ENCODE measurements at regions not wholly inside any gene's neighbourhood (a gene's known extent, or its start where the extent isn't known, plus 50 kb on each side); places are given as distances from the start of the nearest gene placed in this dataset.
"Not testable (repeated sequence)": the region's sequence is repeated elsewhere in the genome, so short reads cannot be mapped to it uniquely, and the experiment has no call there.

DNA sequence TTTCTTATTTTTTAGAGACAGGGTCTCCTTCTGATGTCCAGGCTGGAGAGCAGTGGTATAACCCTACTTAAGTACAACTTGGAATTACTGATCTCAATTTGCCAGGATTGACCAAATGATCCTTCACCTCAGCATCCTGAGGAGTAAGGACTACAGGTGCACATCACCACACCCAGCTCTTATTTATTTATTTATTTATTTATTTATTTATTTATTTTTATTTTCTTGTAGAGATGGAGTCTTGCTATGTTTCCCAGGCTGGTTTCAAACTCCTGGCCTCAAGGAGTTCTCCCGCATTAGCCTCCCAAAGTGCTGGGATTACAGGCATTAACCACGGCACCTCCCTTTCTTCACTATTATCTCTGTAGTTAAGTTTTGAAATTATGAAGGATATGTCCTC, 117.5 kb upstream of the NEGR1 start:
- no peak for TF ChIP-seq POLR2AphosphoS5 (IDR thresholded peaks at IDR 0.05; ENCODE audit: low read depth, low read length)
- no peak for TF ChIP-seq POLR2A (IDR thresholded peaks at IDR 0.05; ENCODE audit: low read depth, low read length)
- TF ChIP-seq POU2F2 (IDR thresholded peaks at IDR 0.05; ENCODE audit: low read depth, low read length): no peak
- no peak for TF ChIP-seq SPI1 (IDR thresholded peaks at IDR 0.05; ENCODE audit: low read depth, low read length)
- TF ChIP-seq PAX5 (IDR thresholded peaks at IDR 0.05; ENCODE audit: insufficient read depth, low read length, severe bottlenecking): no peak
- TF ChIP-seq TAF1 (IDR thresholded peaks at IDR 0.05; ENCODE audit: low read depth, low read length): no peak
- FAIRE-seq (no peak), DNase-seq (ENCODE audit: insufficient read length, low spot score) (no peak)

- DNase-seq (ENCODE audit: insufficient read length, low spot score) (no peak), FAIRE-seq (no peak)
- no peak for TF ChIP-seq PAX5 (IDR thresholded peaks at IDR 0.05; ENCODE audit: insufficient read depth, low read length, severe bottlenecking)
- no peak for TF ChIP-seq TAF1 (IDR thresholded peaks at IDR 0.05; ENCODE audit: low read depth, low read length)
- no peak for TF ChIP-seq POLR2AphosphoS5 (IDR thresholded peaks at IDR 0.05; ENCODE audit: low read depth, low read length)
- TF ChIP-seq POU2F2 (IDR thresholded peaks at IDR 0.05; ENCODE audit: low read depth, low read length): no peak
- no peak for TF ChIP-seq POLR2A (IDR thresholded peaks at IDR 0.05; ENCODE audit: low read depth, low read length)
- TF ChIP-seq SPI1 (IDR thresholded peaks at IDR 0.05; ENCODE audit: low read depth, low read length): no peak
Measured at GRCh38 chr1:72397786-72398185, 115.4 kb upstream of the NEGR1 start.

DNA sequence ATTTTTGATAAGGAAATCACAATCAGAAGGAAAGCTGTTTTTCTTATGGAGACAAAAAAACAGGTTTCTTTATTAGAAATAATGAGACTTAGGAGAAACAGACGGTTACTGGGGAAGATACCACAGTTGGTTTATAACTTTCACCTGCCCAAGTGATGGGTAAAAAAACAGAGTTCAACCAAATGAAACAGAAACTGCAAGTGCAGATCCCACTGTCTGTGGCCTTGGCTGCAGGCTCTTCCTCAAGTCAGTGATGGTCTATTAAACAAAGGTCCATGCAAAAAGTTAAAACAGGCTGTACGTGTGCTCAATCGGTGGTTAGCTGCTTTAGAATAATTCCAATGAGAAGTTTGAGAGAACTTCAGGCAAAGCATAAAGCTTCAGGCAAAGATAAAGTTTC, 112.1 kb upstream of the NEGR1 start:
- DNase-seq (ENCODE audit: insufficient read length, low spot score): no peak
- no peak for TF ChIP-seq TAF1 (IDR thresholded peaks at IDR 0.05; ENCODE audit: low read depth, low read length)
- TF ChIP-seq PAX5 (IDR thresholded peaks at IDR 0.05; ENCODE audit: insufficient read depth, low read length, severe bottlenecking): no peak
- no peak for TF ChIP-seq POLR2A (IDR thresholded peaks at IDR 0.05; ENCODE audit: low read depth, low read length)
- no peak for TF ChIP-seq SPI1 (IDR thresholded peaks at IDR 0.05; ENCODE audit: low read depth, low read length)
- TF ChIP-seq POLR2AphosphoS5 (IDR thresholded peaks at IDR 0.05; ENCODE audit: low read depth, low read length): no peak
- no peak for TF ChIP-seq POU2F2 (IDR thresholded peaks at IDR 0.05; ENCODE audit: low read depth, low read length)
- FAIRE-seq: no peak

DNA sequence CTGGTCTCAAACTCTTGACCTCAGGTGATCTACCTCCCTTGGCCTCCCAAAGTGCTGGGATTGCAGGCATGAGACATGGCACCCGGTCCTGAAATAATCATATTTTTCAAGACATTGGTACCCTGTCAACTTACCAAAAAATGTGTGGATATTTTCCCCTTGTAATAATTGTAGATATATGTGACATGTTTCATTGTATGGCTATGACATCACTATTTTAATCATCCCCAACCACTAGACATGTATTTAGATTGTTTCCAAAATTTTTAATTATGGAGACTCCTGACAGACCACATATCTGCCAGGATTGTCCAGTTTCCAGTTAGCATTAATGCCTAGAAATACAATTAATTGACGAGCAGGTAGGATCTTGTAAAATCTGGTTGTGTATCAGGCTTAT, 96.7 kb upstream of the NEGR1 start:
- TF ChIP-seq POLR2AphosphoS5 (IDR thresholded peaks at IDR 0.05; ENCODE audit: low read depth, low read length) (no peak), POLR2A (IDR thresholded peaks at IDR 0.05; ENCODE audit: low read depth, low read length) (no peak), PAX5 (IDR thresholded peaks at IDR 0.05; ENCODE audit: insufficient read depth, low read length, severe bottlenecking) (no peak), POU2F2 (IDR thresholded peaks at IDR 0.05; ENCODE audit: low read depth, low read length) (no peak), TAF1 (IDR thresholded peaks at IDR 0.05; ENCODE audit: low read depth, low read length) (no peak), SPI1 (IDR thresholded peaks at IDR 0.05; ENCODE audit: low read depth, low read length) (no peak)
- no peak for FAIRE-seq
- DNase-seq (ENCODE audit: insufficient read length, low spot score): no peak

- FAIRE-seq (no peak), DNase-seq (ENCODE audit: insufficient read length, low spot score) (no peak)
- TF ChIP-seq TAF1 (IDR thresholded peaks at IDR 0.05; ENCODE audit: low read depth, low read length): no peak
- no peak for TF ChIP-seq POU2F2 (IDR thresholded peaks at IDR 0.05; ENCODE audit: low read depth, low read length)
- TF ChIP-seq SPI1 (IDR thresholded peaks at IDR 0.05; ENCODE audit: low read depth, low read length): no peak
- no peak for TF ChIP-seq POLR2AphosphoS5 (IDR thresholded peaks at IDR 0.05; ENCODE audit: low read depth, low read length)
- TF ChIP-seq POLR2A (IDR thresholded peaks at IDR 0.05; ENCODE audit: low read depth, low read length): no peak
- TF ChIP-seq PAX5 (IDR thresholded peaks at IDR 0.05; ENCODE audit: insufficient read depth, low read length, severe bottlenecking): no peak
Measured at GRCh38 chr1:72375226-72375625, 92.9 kb upstream of the NEGR1 start.

- no peak for FAIRE-seq
- TF ChIP-seq POLR2A (IDR thresholded peaks at IDR 0.05; ENCODE audit: low read depth, low read length): no peak
- TF ChIP-seq SPI1 (IDR thresholded peaks at IDR 0.05; ENCODE audit: low read depth, low read length): no peak
- TF ChIP-seq TAF1 (IDR thresholded peaks at IDR 0.05; ENCODE audit: low read depth, low read length): no peak
- no peak for TF ChIP-seq PAX5 (IDR thresholded peaks at IDR 0.05; ENCODE audit: insufficient read depth, low read length, severe bottlenecking)
- TF ChIP-seq POU2F2 (IDR thresholded peaks at IDR 0.05; ENCODE audit: low read depth, low read length): no peak
- TF ChIP-seq POLR2AphosphoS5 (IDR thresholded peaks at IDR 0.05; ENCODE audit: low read depth, low read length): no peak
- no peak for DNase-seq (ENCODE audit: insufficient read length, low spot score)
Measured at GRCh38 chr1:72371259-72372035, 89.1 kb upstream of the NEGR1 start.

DNA sequence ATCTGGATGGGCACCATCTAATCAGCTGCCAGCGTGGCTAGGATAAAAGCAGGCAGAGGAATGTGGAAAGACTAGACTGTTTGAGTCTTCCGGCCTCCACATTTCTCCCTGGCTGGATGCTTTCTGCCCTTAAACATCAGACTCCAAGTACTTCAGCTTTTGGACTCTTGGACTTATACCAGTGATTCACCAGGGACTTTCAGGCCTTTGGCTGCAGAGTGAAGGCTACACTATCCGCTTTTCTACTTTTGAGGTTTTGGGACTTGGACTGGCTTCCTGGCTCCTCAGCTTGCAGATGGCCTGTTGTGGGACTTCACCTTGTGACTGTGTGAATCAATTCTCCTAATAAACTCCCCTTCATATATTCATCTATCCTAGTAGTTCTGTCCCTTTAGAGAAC, 88.5 kb upstream of the NEGR1 start:
- not testable (repeated sequence) for FAIRE-seq; DNase-seq (ENCODE audit: insufficient read length, low spot score)

- DNase-seq (ENCODE audit: insufficient read length, low spot score): no peak
- TF ChIP-seq POU2F2 (IDR thresholded peaks at IDR 0.05; ENCODE audit: low read depth, low read length) (no peak), SPI1 (IDR thresholded peaks at IDR 0.05; ENCODE audit: low read depth, low read length) (no peak), TAF1 (IDR thresholded peaks at IDR 0.05; ENCODE audit: low read depth, low read length) (no peak), POLR2A (IDR thresholded peaks at IDR 0.05; ENCODE audit: low read depth, low read length) (no peak)
- no peak for FAIRE-seq
Measured at GRCh38 chr1:72369069-72369757, 86.9 kb upstream of the NEGR1 start.

DNA sequence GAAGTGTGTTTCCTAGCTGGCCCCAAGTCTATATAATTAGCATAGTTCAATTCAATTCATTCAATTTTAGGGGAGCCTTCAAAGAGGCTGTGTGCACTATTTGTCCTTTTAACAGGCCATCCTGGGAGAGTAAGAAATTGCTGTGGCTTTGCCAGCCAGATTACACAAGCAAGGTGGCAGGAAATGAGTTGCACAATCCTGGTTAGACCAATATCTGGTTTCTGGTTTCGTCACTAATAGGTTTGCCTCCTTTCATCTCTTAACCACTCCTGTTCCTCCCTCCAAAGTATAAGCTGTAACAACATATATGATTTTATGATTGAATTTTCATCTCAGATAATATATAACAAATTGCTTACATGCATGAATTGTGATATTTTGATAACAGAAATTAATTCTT, 84.1 kb upstream of the NEGR1 start:
- TF ChIP-seq SPI1 (IDR thresholded peaks at IDR 0.05; ENCODE audit: low read depth, low read length) (no peak), POU2F2 (IDR thresholded peaks at IDR 0.05; ENCODE audit: low read depth, low read length) (no peak)
- DNase-seq (ENCODE audit: insufficient read length, low spot score): no peak
- no peak for FAIRE-seq

DNA sequence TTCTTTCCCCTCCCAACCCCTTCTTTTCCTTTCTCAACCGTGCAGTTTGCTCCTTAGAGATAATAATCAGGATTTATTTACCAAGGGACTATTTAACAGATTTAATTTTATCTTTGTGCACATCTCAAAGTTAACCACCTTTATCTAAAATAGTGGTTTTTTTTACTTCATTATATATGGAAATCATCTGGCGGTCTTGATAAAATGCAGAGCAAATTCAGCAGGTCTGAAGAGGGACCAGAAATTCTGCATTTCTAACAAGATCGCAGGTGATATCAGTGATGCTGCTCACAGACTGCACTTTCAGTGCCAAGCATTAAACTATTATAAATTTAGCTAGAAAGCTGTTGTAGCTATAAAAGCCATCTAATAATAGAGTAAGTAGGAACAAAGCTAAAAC, 83.4 kb upstream of the NEGR1 start:
- FAIRE-seq: no peak
- TF ChIP-seq SPI1 (IDR thresholded peaks at IDR 0.05; ENCODE audit: low read depth, low read length) (no peak), POU2F2 (IDR thresholded peaks at IDR 0.05; ENCODE audit: low read depth, low read length) (no peak)

More for the DNA sequence above, 83.4 kb upstream of the NEGR1 start:
- DNase-seq (ENCODE audit: insufficient read length, low spot score): no peak
